Amniotic epithelial cell (primary cell): ENCODE measurements at regions not wholly inside any gene's neighbourhood (a gene's known extent, or its start where the extent isn't known, plus 50 kb on each side); places are given as distances from the start of the nearest gene placed in this dataset.
A peak's percentile ranks its signal among the peaks of the same experiment; 100 is the strongest.

Source experiments
- DNase-seq: peaks from one replicate; pipeline ENCODE4 v3.0.0-alpha.2; 2010; ENCODE audit warnings: low read depth

DNA sequence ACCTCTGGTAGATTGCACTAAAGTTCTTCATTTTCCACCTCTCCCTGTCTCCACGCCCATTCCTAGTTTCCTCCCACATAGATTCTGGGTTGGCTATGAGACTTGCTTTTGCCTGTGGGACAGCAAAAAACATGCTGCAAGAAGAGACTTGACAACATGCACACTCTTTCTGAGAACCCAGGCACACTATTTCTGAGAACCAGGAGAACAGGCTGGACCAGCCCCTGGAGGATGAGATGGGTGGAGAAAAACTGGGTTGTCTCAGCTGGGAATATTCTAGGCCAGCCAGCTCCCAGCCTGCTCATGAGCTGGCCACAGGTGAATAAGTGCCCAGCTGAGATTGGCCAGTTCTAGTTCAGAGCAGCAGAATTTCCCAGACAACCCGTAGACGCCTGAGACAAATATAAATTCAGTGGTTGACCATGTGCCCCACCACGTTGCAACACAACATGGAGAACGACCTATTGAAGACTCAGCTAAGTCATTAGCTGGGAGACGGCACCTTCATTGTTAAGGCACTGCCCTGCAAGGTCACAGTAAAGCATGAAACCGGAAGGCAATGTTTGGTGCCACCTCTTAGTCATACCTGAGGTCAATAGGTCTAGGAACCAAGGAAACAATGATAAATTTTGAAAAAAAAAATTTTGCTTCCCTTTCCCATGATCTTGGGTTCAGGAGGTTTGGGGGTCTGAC lies 92.7 kb upstream of the AKR1E2 start:
- peak; percentile 23 for DNase-seq

DNA sequence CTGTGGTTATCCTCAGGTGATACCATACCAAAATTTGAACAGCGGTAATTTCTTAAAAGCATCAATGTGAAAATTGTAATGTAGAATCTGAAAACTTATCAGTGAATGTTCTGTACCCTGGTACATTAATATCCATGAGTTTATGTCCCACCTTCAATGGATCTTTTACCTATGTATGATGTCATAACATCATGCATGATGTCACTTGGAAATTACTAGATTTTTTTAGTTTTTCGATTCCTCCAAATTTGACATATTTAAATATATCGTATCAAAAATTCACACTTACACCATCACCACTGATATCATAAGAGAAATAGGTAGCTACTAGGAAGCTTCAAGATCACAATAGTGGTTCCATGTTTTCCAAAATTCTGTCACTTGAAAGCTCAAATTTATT lies 95.0 kb upstream of the AKR1E2 start:
- DNase-seq = no peak

GRCh38 chr10:4725917-4726606 lies 99.9 kb upstream of the AKR1E2 start:
- DNase-seq = peak; percentile 83

DNA sequence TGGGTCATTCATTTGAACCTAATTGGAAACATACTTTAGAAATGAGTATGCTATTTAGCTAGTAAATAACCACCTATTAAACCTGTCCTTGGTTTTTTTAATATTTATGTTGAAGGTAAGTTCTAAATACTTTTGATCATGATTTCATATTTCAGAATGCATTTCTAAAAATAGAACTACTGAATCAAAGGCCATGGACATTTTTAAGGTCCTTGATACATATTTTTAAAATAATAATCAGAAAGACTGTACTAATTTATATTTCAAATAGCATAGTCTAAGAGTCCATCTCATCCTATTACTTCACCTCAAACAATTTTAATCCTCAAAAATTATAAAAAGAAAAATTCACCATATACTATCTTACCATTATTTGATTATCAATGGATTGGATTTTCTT lies 102.1 kb upstream of the AKR1E2 start:
- no peak for DNase-seq

GRCh38 chr10:4721999-4722753 lies 103.8 kb upstream of the AKR1E2 start:
- peak; percentile 80 for DNase-seq

- DNase-seq = peak; percentile 24
Measured at GRCh38 chr10:4720463-4720862, 105.5 kb upstream of the AKR1E2 start.

- no peak for DNase-seq
Measured at GRCh38 chr10:4719671-4720070, 106.3 kb upstream of the AKR1E2 start.

- DNase-seq = no peak
Measured at GRCh38 chr10:4719036-4719435, 107.0 kb upstream of the AKR1E2 start.

- no peak for DNase-seq
Measured at GRCh38 chr10:4718544-4718943, 107.5 kb upstream of the AKR1E2 start.

GRCh38 chr10:4717670-4718069 lies 108.3 kb upstream of the AKR1E2 start:
- no peak for DNase-seq

DNA sequence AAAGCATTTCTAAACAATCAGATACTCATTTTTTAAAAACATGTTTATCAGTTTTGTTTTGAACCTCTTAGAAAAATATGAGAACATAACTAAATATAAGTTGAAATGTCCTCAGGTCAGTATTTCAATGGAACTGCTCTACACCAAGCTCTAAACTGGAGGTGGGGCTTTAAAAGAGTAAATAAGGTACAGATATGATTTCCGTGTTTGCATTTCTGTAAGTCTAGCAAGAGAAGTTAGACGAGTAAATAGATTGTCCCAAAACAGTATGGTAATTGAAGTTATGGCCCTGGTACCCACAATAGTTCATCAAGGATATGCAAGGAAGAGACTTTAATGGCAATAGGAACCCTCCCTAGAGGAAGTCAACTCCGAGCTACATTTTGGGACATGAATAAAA lies 115.1 kb upstream of the AKR1E2 start:
- DNase-seq = no peak

DNA sequence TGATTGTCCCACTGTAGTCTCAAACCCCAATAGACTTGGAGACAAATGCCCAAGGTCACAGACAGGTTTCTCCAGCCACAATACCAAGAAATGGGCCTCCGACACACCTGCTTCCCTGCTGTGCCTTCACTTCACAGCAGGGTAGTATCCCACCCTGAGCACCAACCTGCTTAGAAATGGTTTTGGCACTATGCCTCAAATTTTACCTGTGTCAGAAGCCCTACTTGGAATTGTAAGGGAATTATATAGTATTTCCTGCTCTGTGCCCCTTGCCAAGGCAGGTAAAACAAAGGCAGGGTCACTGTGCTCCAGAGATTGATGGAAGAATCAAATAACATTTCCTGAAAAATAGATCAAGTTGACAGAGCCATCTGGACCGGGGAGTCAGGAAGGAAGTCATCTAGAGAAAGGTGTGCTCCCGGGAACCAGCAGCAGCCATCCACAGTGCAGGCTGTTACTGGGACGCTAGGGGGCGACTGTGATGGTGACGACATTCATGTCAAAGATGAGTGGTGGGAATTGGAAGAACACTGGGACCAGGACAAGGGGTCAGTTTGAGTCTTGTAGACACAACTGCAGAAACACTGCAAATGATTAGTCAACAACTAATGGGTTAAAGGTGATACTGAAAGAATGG lies 117.8 kb upstream of the AKR1E2 start:
- DNase-seq = no peak

DNA sequence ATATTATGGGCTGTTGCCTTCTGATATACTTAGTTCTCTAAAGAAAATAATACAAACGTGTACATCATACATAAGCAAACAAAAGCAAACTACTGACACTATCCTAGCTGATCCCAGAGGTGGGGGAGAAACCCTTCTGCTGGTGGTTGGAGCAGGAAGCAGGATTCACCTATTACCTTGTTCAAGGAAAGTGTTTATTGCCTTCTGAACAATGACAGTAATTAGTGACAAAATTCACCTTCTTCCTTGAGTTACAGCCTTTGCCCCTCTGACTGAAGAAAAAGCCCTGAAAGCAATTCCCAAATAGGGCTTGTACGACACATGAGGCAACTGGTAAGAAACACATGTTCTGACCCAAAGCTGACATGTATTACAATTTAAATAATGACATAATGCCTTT lies 118.8 kb upstream of the AKR1E2 start:
- no peak for DNase-seq

DNA sequence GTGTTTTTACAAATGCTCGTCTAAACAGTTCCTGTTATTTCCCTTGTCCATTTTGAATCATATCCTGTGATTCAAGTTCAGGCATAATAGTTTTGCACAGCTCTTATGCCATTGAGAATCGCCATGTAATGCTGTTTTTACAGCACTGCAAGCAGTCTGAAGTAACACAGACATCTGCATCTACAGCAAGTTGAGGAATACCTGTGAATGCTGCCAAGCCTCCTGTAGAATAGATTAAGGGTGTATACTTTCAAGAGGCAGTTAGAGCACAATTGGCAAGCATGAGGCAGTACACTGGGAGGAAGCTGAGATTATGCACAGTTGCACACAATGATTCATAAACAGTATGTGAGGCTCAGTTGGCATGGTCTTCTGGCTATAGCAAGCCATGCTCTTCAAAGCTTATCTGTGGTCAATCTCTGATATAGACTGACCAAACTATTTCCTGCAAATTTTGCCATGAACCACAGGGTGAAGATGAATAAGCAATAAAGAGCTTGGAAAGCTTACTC lies 121.9 kb upstream of the AKR1E2 start:
- DNase-seq = peak; percentile 99

- DNase-seq = no peak
Measured at GRCh38 chr10:4701016-4701415, 125.0 kb upstream of the AKR1E2 start.

DNA sequence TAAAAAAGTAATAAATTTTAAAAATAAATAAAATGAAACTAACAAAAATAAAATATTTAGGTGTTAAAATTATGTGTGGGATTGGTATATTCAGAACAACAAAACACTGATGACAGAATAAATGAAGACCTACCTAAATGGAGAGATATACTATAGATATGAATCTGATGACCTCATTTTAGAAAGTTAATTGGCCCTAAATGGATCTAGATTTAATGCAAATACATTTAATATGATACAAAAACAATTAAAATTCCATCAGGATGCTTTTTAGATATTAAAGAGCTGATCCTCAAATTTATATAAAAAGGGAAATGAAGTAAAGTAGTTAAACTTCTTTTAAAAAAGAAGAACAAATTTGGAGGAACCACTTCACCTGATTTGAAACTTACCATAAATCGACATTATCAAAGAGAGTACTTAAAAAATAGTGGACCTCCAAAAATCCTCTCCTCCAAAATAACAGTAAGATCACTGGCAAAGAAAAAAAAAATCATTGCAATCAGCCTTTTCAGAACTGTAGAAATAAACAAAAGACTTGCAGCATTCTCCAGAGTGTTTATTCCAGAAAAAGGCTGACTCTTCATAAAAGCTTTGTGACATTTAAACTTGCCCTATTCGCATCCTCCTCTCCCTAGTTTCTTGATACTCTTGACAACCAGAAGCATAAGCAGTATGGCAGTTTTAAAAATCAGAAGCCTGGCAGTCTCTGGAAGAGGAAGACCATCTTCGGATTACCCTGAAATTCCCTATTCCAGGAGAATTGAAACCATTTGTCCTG lies 125.9 kb upstream of the AKR1E2 start:
- no peak for DNase-seq

DNA sequence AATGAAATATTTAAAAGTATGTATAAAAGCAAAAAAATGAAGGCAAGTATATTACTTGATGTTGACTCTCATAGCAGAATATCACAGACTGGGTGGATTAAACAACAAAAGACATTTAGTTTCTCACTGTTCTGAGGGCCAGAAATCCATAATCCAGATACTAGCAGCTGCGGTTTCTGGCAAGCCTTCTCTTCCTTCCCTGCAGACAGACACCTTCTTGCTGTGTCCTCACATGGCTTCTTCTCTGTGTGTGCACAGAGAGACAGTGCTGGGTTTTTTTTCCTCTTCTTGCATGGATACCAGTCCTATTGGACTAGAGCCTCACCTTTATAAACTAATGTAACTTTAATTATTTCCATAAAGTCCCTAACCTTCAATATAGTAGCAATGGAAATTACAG lies 127.9 kb upstream of the AKR1E2 start:
- peak; percentile 75 for DNase-seq

- no peak for DNase-seq
Measured at GRCh38 chr10:4696186-4696585, 129.8 kb upstream of the AKR1E2 start.

DNA sequence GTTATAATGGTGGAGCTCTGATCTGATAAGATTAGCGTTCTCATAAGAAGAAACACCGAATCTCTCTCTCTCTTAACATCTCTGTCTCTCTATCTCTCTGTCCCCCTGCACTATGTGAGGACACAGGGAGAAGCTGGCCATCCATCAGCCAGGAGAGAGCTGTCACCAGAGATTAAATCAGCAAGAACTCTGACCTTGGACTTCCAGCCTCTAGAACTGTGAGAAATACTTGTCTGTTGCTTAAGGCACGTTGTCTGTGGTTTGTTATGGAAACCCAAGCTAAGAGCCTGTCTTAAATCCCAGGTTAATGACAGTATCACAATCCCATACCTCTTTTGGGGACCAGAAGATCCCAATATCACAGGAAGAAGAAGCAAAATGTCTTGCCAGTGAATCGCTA lies 132.0 kb upstream of the AKR1E2 start:
- DNase-seq = peak; percentile 78

DNA sequence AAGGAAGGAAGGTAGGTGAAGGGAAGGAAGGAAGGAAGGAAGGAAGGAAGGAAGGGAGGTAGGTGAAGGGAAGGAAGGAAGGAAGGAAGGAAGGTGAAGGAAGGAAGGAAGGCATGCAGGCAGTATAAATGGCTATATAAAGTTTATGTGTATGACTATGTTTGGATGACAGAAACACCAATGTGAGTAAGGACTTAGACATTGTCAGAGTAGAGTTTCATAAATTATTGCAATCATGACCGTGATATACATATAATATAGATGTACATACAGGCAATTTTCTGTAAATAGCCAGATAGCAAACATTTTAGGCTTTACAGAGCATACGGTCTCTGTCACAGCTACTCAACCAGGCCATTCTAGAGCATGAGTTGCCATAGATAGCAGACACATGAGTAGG lies 133.8 kb upstream of the AKR1E2 start:
- no peak for DNase-seq

- DNase-seq = peak; percentile 55
Measured at GRCh38 chr10:4691776-4692175, 134.2 kb upstream of the AKR1E2 start.

GRCh38 chr10:4691301-4691700 lies 134.7 kb upstream of the AKR1E2 start:
- DNase-seq = no peak
